ENCODE measurements at regions not wholly inside any gene's neighbourhood (a gene's known extent, or its start where the extent isn't known, plus 50 kb on each side); places are given as distances from the start of the nearest gene placed in this dataset.

GRCh38 chr10:4688601-4689000 is 137.4 kb upstream of the AKR1E2 start:
- DNase-seq (ENCODE audit: low read depth): no peak

- no peak for DNase-seq (ENCODE audit: low read depth)
Observed at GRCh38 chr10:4688168-4688567, 137.8 kb upstream of the AKR1E2 start.

- no peak for DNase-seq (ENCODE audit: low read depth)
Observed at GRCh38 chr10:4687397-4687796, 138.6 kb upstream of the AKR1E2 start.

GRCh38 chr10:4686644-4686996 is 139.4 kb upstream of the AKR1E2 start:
- DNase-seq (ENCODE audit: low read depth): no peak

- DNase-seq (ENCODE audit: low read depth): no peak
Observed at GRCh38 chr10:4685904-4686643, 139.9 kb upstream of the AKR1E2 start.

GRCh38 chr10:4685491-4685890 is 140.5 kb upstream of the AKR1E2 start:
- no peak for DNase-seq (ENCODE audit: low read depth)

- DNase-seq (ENCODE audit: low read depth): no peak
Observed at GRCh38 chr10:4684434-4684833, 141.6 kb upstream of the AKR1E2 start.

- DNase-seq (ENCODE audit: low read depth): no peak
Observed at GRCh38 chr10:4683838-4684237, 142.2 kb upstream of the AKR1E2 start.

- DNase-seq (ENCODE audit: low read depth): no peak
Observed at GRCh38 chr10:4683137-4683536, 142.9 kb upstream of the AKR1E2 start.

- DNase-seq (ENCODE audit: low read depth): no peak
Observed at GRCh38 chr10:4678951-4679671, 146.9 kb upstream of the AKR1E2 start.

- no peak for DNase-seq (ENCODE audit: low read depth)
Observed at GRCh38 chr10:4678023-4678950, 147.7 kb upstream of the AKR1E2 start.

GRCh38 chr10:4677296-4678021 is 148.5 kb upstream of the AKR1E2 start:
- DNase-seq (ENCODE audit: low read depth): no peak

GRCh38 chr10:4676566-4676965 is 149.4 kb upstream of the AKR1E2 start:
- no peak for DNase-seq (ENCODE audit: low read depth)

- DNase-seq (ENCODE audit: low read depth): no peak
Observed at GRCh38 chr10:4675808-4676207, 150.2 kb upstream of the AKR1E2 start.

- no peak for DNase-seq (ENCODE audit: low read depth)
Observed at GRCh38 chr10:4673279-4674040, 152.5 kb upstream of the AKR1E2 start.

GRCh38 chr10:4672201-4672600 is 153.8 kb upstream of the AKR1E2 start:
- no peak for DNase-seq (ENCODE audit: low read depth)

- DNase-seq (ENCODE audit: low read depth): no peak
Observed at GRCh38 chr10:4671451-4672145, 154.4 kb upstream of the AKR1E2 start.

GRCh38 chr10:4670737-4671136 is 155.3 kb upstream of the AKR1E2 start:
- no peak for DNase-seq (ENCODE audit: low read depth)

- DNase-seq (ENCODE audit: low read depth): no peak
Observed at GRCh38 chr10:4669585-4669984, 156.4 kb upstream of the AKR1E2 start.

GRCh38 chr10:4663162-4663992 is 162.6 kb upstream of the AKR1E2 start:
- DNase-seq (ENCODE audit: low read depth): no peak

Measured in activated gamma-delta T cell treated with anti-CD3 and anti-CD28 coated beads, Interleukin-2, amount 50 U/mL, for 16 hours (primary cell).